NCI-H345 treated with DMSO at 0.1 percent for 48 hours (cell line): ENCODE measurements at regions not wholly inside any gene's neighbourhood (a gene's known extent, or its start where the extent isn't known, plus 50 kb on each side); places are given as distances from the start of the nearest gene placed in this dataset.
"Not testable (repeated sequence)": the region's sequence is repeated elsewhere in the genome, so short reads cannot be mapped to it uniquely, and the experiment has no call there.

ENCODE experiments used
- DNase-seq: peaks from one replicate; lab custom pipeline; 2025; ENCODE audit not compliant: unreplicated experiment; lab: John Stamatoyannopoulos, UW

DNA sequence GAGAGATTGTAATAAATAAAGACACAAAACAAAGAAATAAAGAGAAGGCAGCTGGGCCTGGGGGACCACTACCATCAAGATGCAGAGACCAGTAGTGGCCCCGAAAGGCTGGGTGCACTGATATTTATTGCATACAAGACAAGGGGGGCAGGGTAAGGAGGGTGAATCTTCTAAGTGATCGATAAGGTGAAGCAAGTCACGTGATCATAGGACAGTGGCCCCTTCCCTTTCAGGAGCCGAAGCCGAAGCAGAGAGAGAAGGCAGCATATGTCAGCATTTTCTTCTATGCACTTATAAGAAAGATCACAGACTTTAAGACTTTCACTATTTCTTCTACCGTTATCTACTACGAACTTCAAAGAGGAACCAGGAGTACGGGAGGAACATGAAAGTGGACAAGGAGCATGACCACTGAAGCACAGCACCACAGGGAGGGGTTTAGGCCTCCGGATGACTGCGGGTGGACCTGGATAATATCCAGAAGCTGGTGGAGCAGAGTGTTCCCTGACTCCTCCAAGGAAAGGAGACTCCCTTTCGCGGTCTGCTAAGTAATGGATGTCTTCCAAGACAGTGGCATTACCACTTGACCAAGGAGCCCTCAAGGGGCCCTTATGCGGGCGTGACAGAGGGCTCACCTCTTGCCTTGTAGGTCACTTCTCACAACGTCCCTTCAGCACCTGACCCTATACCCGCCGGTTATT lies 126.4 kb downstream of the RBM46 start:
- DNase-seq, result not testable (repeated sequence)

- DNase-seq, result no peak
Observed at GRCh38 chr4:154908168-154908567, 127.1 kb downstream of the RBM46 start.

DNA sequence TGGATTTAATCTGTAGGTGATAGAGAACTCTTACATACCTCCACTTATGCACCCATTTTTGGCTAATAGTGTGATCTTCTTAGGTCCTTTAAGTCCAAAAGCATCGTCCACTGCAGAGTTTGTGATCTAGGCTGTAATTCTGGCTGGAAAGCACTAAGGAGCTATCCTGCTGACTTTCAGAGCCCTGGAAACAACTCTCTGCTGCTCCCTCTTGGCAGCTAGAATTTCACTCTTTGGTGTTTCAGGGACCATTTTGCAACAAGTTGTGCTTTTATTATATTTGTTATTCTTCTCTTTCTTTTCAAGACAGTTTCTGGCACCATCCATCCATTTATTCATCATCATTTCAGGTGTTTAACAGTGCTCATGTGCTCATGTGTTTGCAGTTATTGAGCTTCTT lies 130.0 kb downstream of the RBM46 start:
- DNase-seq, result no peak

GRCh38 chr4:154911608-154912098 lies 130.6 kb downstream of the RBM46 start:
- DNase-seq, result no peak

DNA sequence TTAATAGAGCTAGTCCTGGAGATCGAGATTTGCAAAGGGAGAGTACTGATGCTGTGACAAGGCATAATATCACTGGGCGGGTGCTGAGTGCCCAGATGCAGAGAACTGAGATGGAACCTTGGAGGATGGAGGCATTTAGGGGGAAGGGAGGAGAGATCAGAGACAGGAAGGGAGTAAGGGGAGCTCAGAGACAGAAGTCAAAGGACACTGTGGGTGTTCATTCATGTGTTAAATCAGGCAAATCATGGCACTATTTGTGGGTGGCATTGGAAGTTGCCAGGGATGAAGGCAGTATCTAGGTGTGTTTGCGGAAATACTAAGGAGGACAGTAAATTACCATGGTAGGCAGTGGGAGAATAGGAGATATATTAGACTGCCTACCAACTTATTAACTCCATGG lies 135.0 kb downstream of the RBM46 start:
- no peak for DNase-seq

GRCh38 chr4:154927126-154927680 lies 146.1 kb downstream of the RBM46 start:
- DNase-seq, result no peak

GRCh38 chr4:154928640-154929257 lies 147.7 kb downstream of the RBM46 start:
- DNase-seq, result no peak

DNA sequence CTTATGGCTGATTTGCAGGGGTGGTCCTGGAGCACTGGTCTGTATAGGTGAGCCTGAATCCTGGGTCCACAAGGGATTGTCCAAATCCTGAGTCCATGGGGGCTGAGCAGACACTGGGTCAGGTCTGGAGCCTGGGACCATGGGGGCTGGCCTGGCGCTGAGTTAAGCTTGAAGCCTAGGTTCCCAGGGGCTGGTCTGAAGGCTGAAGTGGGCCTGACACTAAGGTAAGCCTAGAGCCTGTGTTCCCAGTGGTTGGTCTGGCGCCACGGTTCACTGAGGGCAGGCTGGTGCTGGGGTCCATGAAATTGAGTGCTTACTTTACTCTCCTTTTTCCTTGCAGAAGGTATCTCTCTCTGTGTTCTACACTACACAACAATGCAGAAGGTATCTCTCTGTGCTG lies 155.8 kb downstream of the RBM46 start:
- DNase-seq, result no peak

DNA sequence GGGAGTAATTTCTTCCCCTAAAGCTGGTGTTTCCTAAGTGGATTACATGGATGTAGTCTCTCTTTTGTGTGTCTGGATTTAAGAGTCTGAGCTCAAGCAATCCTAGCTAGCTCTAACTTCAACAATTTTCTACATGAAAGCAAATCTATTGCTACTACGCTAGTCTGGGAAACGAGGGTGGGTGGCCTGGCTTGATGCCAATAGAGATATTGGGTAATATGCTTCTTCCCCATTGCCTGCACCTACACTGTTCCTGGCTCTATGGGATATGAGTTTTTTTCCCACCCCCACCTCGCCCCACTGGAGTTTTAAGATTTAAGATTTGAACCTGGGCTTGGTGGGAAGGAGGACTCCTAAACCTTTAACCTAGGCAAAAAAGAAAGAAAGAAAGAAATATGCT lies 158.8 kb downstream of the RBM46 start:
- DNase-seq, result no peak

- DNase-seq, result no peak
Observed at GRCh38 chr4:154942176-154942575, 161.1 kb downstream of the RBM46 start.

- DNase-seq, result no peak
Observed at GRCh38 chr4:154944996-154945395, 163.9 kb downstream of the RBM46 start.

DNA sequence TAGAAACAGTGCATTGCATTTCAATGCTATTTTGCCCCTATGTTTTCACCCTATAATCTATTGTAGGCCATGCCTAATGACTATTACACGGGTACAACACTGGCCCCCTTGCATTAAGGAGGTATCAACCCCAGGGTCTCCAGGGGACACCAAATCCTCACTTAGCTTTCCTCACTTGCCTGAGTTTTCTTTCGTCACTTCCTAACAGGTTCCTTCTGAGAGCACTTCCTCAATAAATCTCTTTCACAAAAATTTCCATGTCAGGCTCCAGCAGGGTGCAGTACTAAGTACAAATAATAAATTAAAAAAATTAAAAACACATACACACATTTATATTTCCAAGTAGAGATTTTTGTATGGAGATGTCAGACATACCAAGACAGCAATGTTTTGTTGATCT lies 165.0 kb downstream of the RBM46 start:
- DNase-seq, result no peak

DNA sequence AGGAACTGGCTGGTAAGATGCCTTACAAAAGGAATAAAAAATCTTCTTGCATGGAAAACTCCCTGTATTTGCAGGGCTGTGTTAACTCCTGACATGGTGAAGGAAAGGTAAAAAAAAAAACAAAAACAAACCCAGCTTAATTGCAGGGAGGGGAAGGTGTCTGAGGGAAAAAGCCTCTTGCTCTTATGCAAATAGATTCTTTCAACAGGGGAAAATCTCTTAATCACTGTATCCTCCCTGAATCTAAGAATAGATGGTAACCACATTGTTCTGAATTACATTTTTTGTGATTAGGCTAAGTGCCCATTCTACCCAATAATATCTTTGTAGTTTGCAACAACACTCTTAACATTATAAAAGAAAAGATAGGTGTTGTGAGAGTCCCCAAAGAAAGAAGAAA lies 172.6 kb downstream of the RBM46 start:
- DNase-seq, result no peak

DNA sequence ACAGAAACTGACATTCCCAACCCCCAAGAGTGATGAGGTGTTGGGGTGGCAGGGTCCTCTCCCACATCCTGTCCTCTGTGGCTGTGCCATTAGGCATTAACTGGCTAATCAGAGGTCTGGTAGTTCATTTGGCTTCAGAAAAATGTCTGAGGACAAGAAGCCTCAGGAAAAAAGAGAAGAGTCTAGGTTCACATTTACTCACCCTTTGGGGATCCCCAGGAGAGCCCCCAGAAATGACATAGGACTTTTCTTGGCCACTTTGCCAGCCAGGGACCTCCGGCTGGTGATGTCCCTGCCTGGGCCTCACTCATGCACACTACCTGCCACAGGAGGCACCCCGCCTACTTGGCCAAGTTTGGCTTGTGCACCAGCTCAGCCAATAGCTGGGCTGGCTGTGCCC lies 173.0 kb downstream of the RBM46 start:
- no peak for DNase-seq

DNA sequence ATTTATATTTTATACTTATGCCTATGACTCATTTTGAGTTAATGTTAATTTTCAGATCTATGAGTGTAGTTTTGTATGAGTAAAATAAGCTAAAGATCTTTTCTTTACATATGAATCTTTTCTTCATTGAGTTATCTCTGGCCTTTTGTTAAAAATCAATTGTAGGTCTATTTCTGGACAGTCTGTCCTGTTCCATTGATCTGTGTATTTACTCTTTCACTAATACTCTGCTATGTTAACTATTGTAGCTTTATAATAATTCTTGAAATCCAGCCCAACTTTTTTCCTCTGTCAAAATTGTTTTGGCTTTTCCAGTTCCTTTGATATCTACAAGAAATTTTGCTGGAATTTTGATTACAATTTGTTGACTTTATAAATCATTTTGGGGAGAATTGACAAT lies 177.0 kb downstream of the RBM46 start:
- no peak for DNase-seq

GRCh38 chr4:154958621-154959358 lies 177.7 kb downstream of the RBM46 start:
- DNase-seq, result no peak

GRCh38 chr4:154959756-154960155 lies 178.7 kb downstream of the RBM46 start:
- DNase-seq, result no peak

DNA sequence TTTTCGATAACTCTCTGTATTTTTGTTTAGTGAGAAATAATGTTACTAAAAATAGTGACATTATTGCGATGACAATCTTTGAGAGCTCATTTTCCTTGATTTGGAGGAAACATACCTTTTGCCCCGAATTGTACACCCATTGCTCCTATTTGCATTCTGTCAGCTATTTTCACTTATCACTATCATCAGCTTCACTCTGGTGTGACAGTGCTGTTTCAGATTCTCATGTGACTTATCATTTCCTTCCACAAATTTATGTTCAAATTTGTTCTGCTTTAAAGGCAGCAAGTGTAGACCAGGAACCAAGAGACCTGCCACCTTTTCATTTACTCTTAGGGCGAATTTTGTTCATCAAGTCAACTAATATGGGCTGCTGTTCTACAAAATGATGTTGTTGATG lies 179.4 kb downstream of the RBM46 start:
- no peak for DNase-seq

DNA sequence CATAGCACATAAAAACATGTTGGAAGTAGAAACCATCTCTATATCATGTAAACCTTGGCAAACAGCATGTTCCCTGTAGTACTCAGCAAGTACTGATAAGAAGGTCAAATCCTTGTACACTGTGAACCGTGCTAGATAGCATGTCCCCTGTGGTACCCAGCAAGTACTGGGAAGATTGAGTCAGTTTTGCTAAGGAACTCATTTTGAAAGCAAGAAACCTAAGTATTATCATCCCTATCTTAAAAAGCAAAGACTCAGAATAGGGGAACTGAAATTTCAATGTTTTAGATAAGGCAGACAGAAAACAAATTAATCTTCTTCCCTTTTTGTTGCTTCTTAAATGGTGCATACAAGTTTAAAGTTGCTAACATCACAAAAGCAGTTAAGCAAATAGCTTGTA lies 180.2 kb downstream of the RBM46 start:
- no peak for DNase-seq

DNA sequence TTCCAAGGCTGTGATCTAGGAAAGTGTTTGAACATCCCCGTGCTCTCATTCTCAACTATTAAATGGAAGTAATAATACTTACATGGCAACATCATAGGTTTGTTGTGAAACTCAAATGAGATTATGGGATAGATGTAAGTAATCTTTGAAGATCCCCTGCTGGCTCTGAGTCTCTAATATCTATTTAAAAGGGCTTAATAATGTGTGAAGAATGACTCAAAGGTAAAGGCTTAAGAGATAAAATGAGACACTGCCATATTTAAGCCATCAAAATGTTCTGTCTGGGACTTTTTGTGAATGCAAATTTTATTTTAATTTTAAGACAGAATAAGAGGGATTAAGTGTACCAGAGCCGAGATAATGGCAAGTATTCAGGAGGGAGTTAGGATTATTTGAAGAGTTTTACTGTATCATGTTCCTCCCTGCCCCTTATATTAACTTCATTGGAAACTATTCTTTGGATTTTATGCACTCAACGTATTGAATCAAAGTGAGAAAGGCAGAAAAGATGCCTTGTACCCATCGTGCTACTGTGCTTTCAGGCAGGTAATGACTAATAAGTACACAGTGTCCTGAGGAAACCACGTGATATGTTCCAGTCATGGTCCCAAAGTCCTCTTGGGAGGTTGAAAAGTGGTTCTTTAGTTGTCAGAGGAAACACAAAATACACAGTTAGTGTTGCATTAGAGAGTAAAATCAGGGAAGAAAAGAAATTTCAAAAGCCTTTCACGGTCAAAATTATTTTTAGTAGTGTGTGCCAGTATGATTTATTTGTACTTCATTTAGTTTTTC lies 192.4 kb downstream of the RBM46 start:
- no peak for DNase-seq

- no peak for DNase-seq
Observed at GRCh38 chr4:154977228-154977627, 196.2 kb downstream of the RBM46 start.
